ENCODE measurements at regions not wholly inside any gene's neighbourhood (a gene's known extent, or its start where the extent isn't known, plus 50 kb on each side); places are given as distances from the start of the nearest gene placed in this dataset.

DNA sequence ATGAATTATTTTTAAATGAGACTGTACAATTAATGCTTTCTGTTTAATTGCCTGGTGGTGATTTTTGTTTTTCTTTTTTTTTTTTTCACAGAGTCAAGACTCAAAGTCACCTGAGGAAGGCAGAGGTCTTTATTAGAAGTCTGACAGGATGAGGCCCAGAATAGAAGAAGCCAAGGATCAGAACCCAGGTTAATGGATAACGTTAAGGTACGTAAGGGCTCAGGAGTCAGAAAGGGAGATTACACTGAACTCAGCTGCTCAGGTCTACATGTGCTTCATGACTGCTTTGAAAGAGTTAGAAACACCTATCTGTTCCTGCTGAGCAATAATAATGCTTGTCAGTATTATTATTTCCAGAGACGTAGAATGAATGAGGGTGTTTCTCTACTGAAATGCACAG lies 196.5 kb downstream of the LRATD1 start:
- DNase-seq (ENCODE audit: low read depth, low spot score), result no peak
- H3K9me3 ChIP-seq (ENCODE audit: control insufficient read depth in 1 of 2, insufficient read depth in 1 of 2, low read depth in 1 of 2, low read length in 2 of 2), result no peaks in the 10 kb centered on the region; a peak in 1 of 4 replicates
- H3K36me3 ChIP-seq (ENCODE audit: control insufficient read depth in 1 of 2, insufficient read depth in 2 of 2, low read length in 2 of 2), result no peaks in the 10 kb centered on the region
- intact Hi-C loops (cut with micrococcal nuclease), result no loop called here
- H3K9me2 ChIP-seq (ENCODE audit: insufficient read depth), result no peaks in the 10 kb centered on the region
- no peaks in the 10 kb centered on the region for H3K4me1 ChIP-seq (ENCODE audit: control insufficient read depth in 1 of 2, insufficient read depth in 2 of 2, low read length in 2 of 2)
- H3K9ac ChIP-seq (ENCODE audit: low read length), result no peak overlapping the region
- CTCF ChIA-PET, result no interaction called here
- H3K79me2 ChIP-seq (ENCODE audit: insufficient read depth, low read length), result no peaks in the 10 kb centered on the region
- H2AFZ ChIP-seq (ENCODE audit: low read depth, low read length, poor library complexity, severe bottlenecking), result no peak overlapping the region
- no peak for TF ChIP-seq CBX3 (IDR thresholded peaks at IDR 0.05; ENCODE audit: low read depth)
- no peak for TF ChIP-seq ZFX (IDR thresholded peaks at IDR 0.05)
- no peak for TF ChIP-seq CTCF (IDR thresholded peaks at IDR 0.05 in 2 of 3, conservative IDR thresholded peaks at IDR 0.05 in 1 of 3; ENCODE audit: borderline replicate concordance in 1 of 3, insufficient read depth in 1 of 3, low read depth in 2 of 3, low read length in 2 of 3)
- TF ChIP-seq REST (IDR thresholded peaks at IDR 0.05; ENCODE audit: low read depth), result no peak
- TF ChIP-seq SP1 (IDR thresholded peaks at IDR 0.05; ENCODE audit: low read depth), result no peak
- no peak for TF ChIP-seq SRF (IDR thresholded peaks at IDR 0.05; ENCODE audit: low read depth)
- no peak for TF ChIP-seq YY1 (IDR thresholded peaks at IDR 0.05; ENCODE audit: extremely low read depth, insufficient replicate concordance, low read depth, low read length)
- no peak for TF ChIP-seq RAD21 (IDR thresholded peaks at IDR 0.05; ENCODE audit: low read depth)
- no peak for TF ChIP-seq ELF1 (IDR thresholded peaks at IDR 0.05; ENCODE audit: borderline replicate concordance, low read depth)
- TF ChIP-seq POLR2AphosphoS5 (IDR thresholded peaks at IDR 0.05; ENCODE audit: low read depth, low read length), result no peak
- TF ChIP-seq ATF3 (IDR thresholded peaks at IDR 0.05), result no peak
- no peak for TF ChIP-seq MAX (IDR thresholded peaks at IDR 0.05)
- no peak for TF ChIP-seq EZH2 (IDR thresholded peaks at IDR 0.05)
- TF ChIP-seq EZH2phosphoT487 (IDR thresholded peaks at IDR 0.05; ENCODE audit: borderline replicate concordance), result no peak
- no peak for TF ChIP-seq ZNF274 (IDR thresholded peaks at IDR 0.05; ENCODE audit: low read depth, low read length)
- no peak for TF ChIP-seq CEBPB (IDR thresholded peaks at IDR 0.05; ENCODE audit: low read depth)
- TF ChIP-seq FOSL1 (IDR thresholded peaks at IDR 0.05; ENCODE audit: low read depth), result no peak
- H3K27ac ChIP-seq (ENCODE audit: low read depth, low read length), result no peak overlapping the region
- RAD21 ChIA-PET (ENCODE audit: low non-redundant PET in 1 of 2, low total read pairs in 2 of 2, uncharacterized antibody in 2 of 2, unreplicated experiment in 2 of 2), result no interaction called here
- ATAC-seq, result no peak
- no TSS peak for BruUV-seq (replicated peaks)
- H3K4me2 ChIP-seq (ENCODE audit: low read length), result no peak overlapping the region
- POLR2A ChIA-PET, result no interaction called here
- H3K4me3 ChIP-seq (replicated peaks in 1 of 2; ENCODE audit: low read depth in 1 of 2, low read length in 2 of 2), result no peak overlapping the region
- H3K27me3 ChIP-seq (ENCODE audit: insufficient read depth, low read length), result no peaks in the 10 kb centered on the region
- H4K20me1 ChIP-seq (ENCODE audit: insufficient read depth), result no peaks in the 10 kb centered on the region
